Adrenal gland (tissue), 9 donors: ENCODE measurements at regions not wholly inside any gene's neighbourhood (a gene's known extent, or its start where the extent isn't known, plus 50 kb on each side); places are given as distances from the start of the nearest gene placed in this dataset.
A peak's percentile ranks its signal among the peaks of the same experiment; 100 is the strongest.

Experiments
- DNase-seq, 7 donors: peaks; one replicate each; pipeline ENCODE4 v3.0.0-alpha.2; 2019 to 2020
- H3K27ac ChIP-seq, 5 donors: fragments of 200-600 bp; sonication (generic) in 4 of 5; 1 replicate in 3 of 5; 2 replicates in 2 of 5; pipeline versions ENCODE4 v1.5.1 to v1.8.0; 2016 to 2020; ENCODE audit warnings: mild to moderate bottlenecking in 1 of 5
- H3K27me3 ChIP-seq: fragments of 200-600 bp; 2 replicates; pipeline ENCODE4 v1.8.0; 2021
- H3K36me3 ChIP-seq, 2 donors: fragments of 200-600 bp; replicated peaks in 1 of 2; 1 replicate in 1 of 2; 2 replicates in 1 of 2; pipeline versions ENCODE4 v1.5.1 to v1.8.0; 2018 to 2022
- H3K4me1 ChIP-seq, 2 donors: fragments of 200-600 bp; replicated peaks in 1 of 2; 1 replicate in 1 of 2; 2 replicates in 1 of 2; pipeline versions ENCODE4 v1.5.1 to v1.8.0; 2018 to 2021
- H3K4me3 ChIP-seq, 4 donors: fragments of 200-600 bp; sonication (generic) in 3 of 4; one replicate each; pipeline ENCODE4 v1.5.1; 2016 to 2018
- H3K9me3 ChIP-seq, 3 donors: fragments of 200-600 bp; sonication (generic) in 1 of 3; replicated peaks in 1 of 3; 1 replicate in 2 of 3; 2 replicates in 1 of 3; pipeline versions ENCODE4 v1.5.1 to v1.8.0; 2016 to 2021
- CTCF ChIP-seq, 6 experiments: fragments of 450-650 bp in 4 of 6; fragments of 200-600 bp in 2 of 6; sonication (generic) in 1 of 6; IDR thresholded peaks; 1 replicate in 5 of 6; 2 replicates in 1 of 6; pipeline versions ENCODE4 v1.5.1 to v1.8.0; 2016 to 2021; ENCODE audit warnings: antibody characterized with exemption in 6 of 6, mild to moderate bottlenecking in 2 of 6, moderate library complexity in 1 of 6
- POLR2A ChIP-seq, 2 donors: fragments of 450-650 bp; IDR thresholded peaks; one replicate each; pipeline ENCODE4 v1.6.1; 2017; ENCODE audit warnings: antibody characterized with exemption in 2 of 2, mild to moderate bottlenecking in 2 of 2, moderate library complexity in 1 of 2
- WGBS, 4 donors: extraction: QIAGEN DNeasy Blood & Tissue Kit in 2 of 4; methylation state at CpG; one replicate each; pipeline versions ENCODE4 v1.1.5 to v1.1.7; 2013 to 2017; 5-methylcytosine and 5-hydroxymethylcytosine counted together
- intact Hi-C, 2 donors: fragments of 100-400 bp; cut with DNase I; formaldehyde crosslinking; loops; one replicate each; pipeline versions ENCODE4 v1.14.1 to v1.15.0; 2022 to 2023
- donor health status: healthy with polysubstance abuse.
- donor health status: Bipolar disorder and iron deficiency.
- donor health status: DM: yes; HTN: yes; CAD: no.
- donor health status: DM: no; HTN: no; CAD: no.
- donor health status: DM: no; HTN: no; CAD: no.

- no peak overlapping the region for H3K27ac ChIP-seq
- DNase-seq = peak in 4 of 7 donors; percentile 19 to 41 (median 30)
- no peaks in the 10 kb centered on the region for H3K4me1 ChIP-seq
- H3K4me3 ChIP-seq = no peak overlapping the region
- intact Hi-C loops = no loop called here
- TF ChIP-seq POLR2A (IDR thresholded peaks at IDR 0.05) (no peak), CTCF (IDR thresholded peaks at IDR 0.05) (no peak)
- 72 to 79% (median 74%) methylated on average over 8 to 9 of the region's 9 CpGs for WGBS, 4 donors
- H3K27me3 ChIP-seq = peaks cover 32% of the 10 kb centered on the region
- no peaks in the 10 kb centered on the region for H3K36me3 ChIP-seq
- no peaks in the 10 kb centered on the region for H3K9me3 ChIP-seq
Observed at GRCh38 chr12:3363608-3364007, 127.4 kb upstream of the PRMT8 start.

GRCh38 chr12:3364226-3364625 is 126.8 kb upstream of the PRMT8 start:
- H3K27ac ChIP-seq = no peak overlapping the region
- TF ChIP-seq CTCF (IDR thresholded peaks at IDR 0.05) = no peak
- TF ChIP-seq POLR2A (IDR thresholded peaks at IDR 0.05) = no peak
- peaks cover 32% of the 10 kb centered on the region for H3K27me3 ChIP-seq
- H3K4me3 ChIP-seq = no peak overlapping the region
- no peaks in the 10 kb centered on the region for H3K9me3 ChIP-seq
- 28 to 57% (median 47%) methylated on average over 5 of the region's 5 CpGs for WGBS, 4 donors
- H3K4me1 ChIP-seq = no peaks in the 10 kb centered on the region
- H3K36me3 ChIP-seq = no peaks in the 10 kb centered on the region
- intact Hi-C loops = no loop called here
- no peak for DNase-seq

- no peak for TF ChIP-seq CTCF (IDR thresholded peaks at IDR 0.05)
- no peak for TF ChIP-seq POLR2A (IDR thresholded peaks at IDR 0.05)
- no peaks in the 10 kb centered on the region for H3K9me3 ChIP-seq
- H3K27ac ChIP-seq = no peak overlapping the region
- WGBS, 4 donors = 66 to 75% (median 70%) methylated on average over 13 of the region's 13 CpGs
- no peak for DNase-seq
- H3K4me1 ChIP-seq = no peaks in the 10 kb centered on the region
- no peaks in the 10 kb centered on the region for H3K36me3 ChIP-seq
- no peak overlapping the region for H3K4me3 ChIP-seq
- intact Hi-C loops = no loop called here
- H3K27me3 ChIP-seq = peaks cover 32% of the 10 kb centered on the region
Observed at GRCh38 chr12:3364661-3365462, 126.1 kb upstream of the PRMT8 start.

GRCh38 chr12:3365463-3366411 is 125.3 kb upstream of the PRMT8 start:
- DNase-seq = peak in 3 of 7 donors; percentile 12 to 39 (median 20)
- Histone ChIP-seq H3K9me3 (no peaks in the 10 kb centered on the region), H3K36me3 (no peaks in the 10 kb centered on the region), H3K27ac (no peak overlapping the region), H3K4me3 (peak overlapping the region in 1 of 4 donors; percentile 54), H3K4me1 (no peaks in the 10 kb centered on the region), H3K27me3 (peaks cover 36% of the 10 kb centered on the region)
- no peak for TF ChIP-seq POLR2A (IDR thresholded peaks at IDR 0.05)
- no peak for TF ChIP-seq CTCF (IDR thresholded peaks at IDR 0.05)
- intact Hi-C loops = no loop called here
- 4 to 17% (median 8%) methylated on average over 6 to 87 of the region's 87 CpGs for WGBS, 4 donors
